Limb (tissue), 2 donors: ENCODE measurements at regions not wholly inside any gene's neighbourhood (a gene's known extent, or its start where the extent isn't known, plus 50 kb on each side); places are given as distances from the start of the nearest gene placed in this dataset.

Experiments used
- DNase-seq, 2 donors: peaks; one replicate each; pipeline ENCODE4 v3.0.0-alpha.2; 2016; ENCODE audit errors: extremely low spot score in 2 of 2

- DNase-seq: no peak
These were observed 120.9 kb upstream of the MIS18BP1 start for GRCh38 chr14:45373877-45374276.

- DNase-seq: no peak
These were observed 111.7 kb upstream of the MIS18BP1 start for GRCh38 chr14:45364565-45365156.

GRCh38 chr14:45362505-45362904, 109.5 kb upstream of the MIS18BP1 start:
- no peak for DNase-seq

GRCh38 chr14:45361727-45362126, 108.7 kb upstream of the MIS18BP1 start:
- DNase-seq: no peak

GRCh38 chr14:45359746-45360145, 106.7 kb upstream of the MIS18BP1 start:
- no peak for DNase-seq

GRCh38 chr14:45332360-45332988, 79.5 kb upstream of the MIS18BP1 start:
- no peak for DNase-seq

- no peak for DNase-seq
These were observed 55.9 kb upstream of the MIS18BP1 start for GRCh38 chr14:45308745-45309397.
